ENCODE measurements at regions not wholly inside any gene's neighbourhood (a gene's known extent, or its start where the extent isn't known, plus 50 kb on each side); places are given as distances from the start of the nearest gene placed in this dataset.

DNA sequence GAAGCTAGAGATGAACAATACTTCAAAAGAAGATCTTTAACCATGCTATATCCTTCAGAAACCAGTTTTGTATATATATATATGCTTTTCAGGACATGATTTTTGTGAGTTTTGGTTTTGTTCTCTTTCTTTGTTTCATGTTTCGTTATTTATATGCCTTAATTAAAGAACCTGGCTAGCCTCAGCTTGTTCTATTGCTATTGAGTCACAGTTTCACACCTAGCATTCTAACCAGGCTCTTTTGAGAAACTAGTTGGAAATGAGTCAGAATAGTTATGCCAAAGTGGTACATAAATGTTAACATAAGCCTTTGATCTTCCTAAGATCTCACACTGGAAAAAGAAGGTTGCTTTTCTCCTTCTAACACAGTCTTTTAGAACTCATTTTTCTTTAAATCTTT lies 1925.2 kb downstream of the OLFM4 start:
- no peak for TF ChIP-seq POLR2AphosphoS5 (IDR thresholded peaks at IDR 0.05)
- TF ChIP-seq POLR2A (IDR thresholded peaks at IDR 0.05) = no peak
- TF ChIP-seq, protein P1, sequence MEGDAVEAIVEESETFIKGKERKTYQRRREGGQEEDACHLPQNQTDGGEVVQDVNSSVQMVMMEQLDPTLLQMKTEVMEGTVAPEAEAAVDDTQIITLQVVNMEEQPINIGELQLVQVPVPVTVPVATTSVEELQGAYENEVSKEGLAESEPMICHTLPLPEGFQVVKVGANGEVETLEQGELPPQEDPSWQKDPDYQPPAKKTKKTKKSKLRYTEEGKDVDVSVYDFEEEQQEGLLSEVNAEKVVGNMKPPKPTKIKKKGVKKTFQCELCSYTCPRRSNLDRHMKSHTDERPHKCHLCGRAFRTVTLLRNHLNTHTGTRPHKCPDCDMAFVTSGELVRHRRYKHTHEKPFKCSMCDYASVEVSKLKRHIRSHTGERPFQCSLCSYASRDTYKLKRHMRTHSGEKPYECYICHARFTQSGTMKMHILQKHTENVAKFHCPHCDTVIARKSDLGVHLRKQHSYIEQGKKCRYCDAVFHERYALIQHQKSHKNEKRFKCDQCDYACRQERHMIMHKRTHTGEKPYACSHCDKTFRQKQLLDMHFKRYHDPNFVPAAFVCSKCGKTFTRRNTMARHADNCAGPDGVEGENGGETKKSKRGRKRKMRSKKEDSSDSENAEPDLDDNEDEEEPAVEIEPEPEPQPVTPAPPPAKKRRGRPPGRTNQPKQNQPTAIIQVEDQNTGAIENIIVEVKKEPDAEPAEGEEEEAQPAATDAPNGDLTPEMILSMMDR (IDR thresholded peaks at IDR 0.05) = no peak

Measured in suprapubic skin (tissue), 4 donors.